SK-N-SH (cell line): ENCODE measurements at regions not wholly inside any gene's neighbourhood (a gene's known extent, or its start where the extent isn't known, plus 50 kb on each side); places are given as distances from the start of the nearest gene placed in this dataset.

Experiments used
- CTCF ChIA-PET: fragments of 300-600, 350-600 bp; formaldehyde crosslinking; extraction: SDS; loops from one replicate; lab custom pipeline; 2021; lab: Yijun Ruan, JAX
- POLR2A ChIA-PET: fragments of 350-600 bp; sonication (Branson Sonifier 250); formaldehyde crosslinking; extraction: SDS; loops from one replicate; lab custom pipeline; 2020; ENCODE audit warnings: antibody characterized with exemption, inconsistent platforms; lab: Yijun Ruan, JAX
- DNase-seq: peaks from one replicate; pipeline ENCODE4 v3.0.0; 2012
- H2AFZ ChIP-seq: fragments of 200-600 bp; sonication (generic); 2 replicates; pipeline ENCODE4 v1.8.1; 2016; ENCODE audit warnings: antibody characterized with exemption, mild to moderate bottlenecking, low read depth
- H3F3A ChIP-seq: fragments of 200-600 bp; sonication (generic); replicated peaks from 2 replicates; pipeline ENCODE3; 2016; ENCODE audit warnings: antibody characterized with exemption, mild to moderate bottlenecking; ENCODE audit not compliant: insufficient read depth
- H3K27ac ChIP-seq, 2 experiments: fragments of 200-500 bp in 1 of 2; fragments of 200-600 bp in 1 of 2; sonication (Bioruptor generic) in 1 of 2; sonication (generic), shearing (Covaris generic) in 1 of 2; 2 replicates each; pipeline versions ENCODE4 v1.5.1 to v1.6.1; 2014 to 2016; ENCODE audit warnings: low read depth in 2 of 2, inconsistent platforms in 1 of 2, low read length in 1 of 2, mild to moderate bottlenecking in 1 of 2, mixed read lengths in 1 of 2
- H3K27me3 ChIP-seq: fragments of 200-600 bp; sonication (generic), shearing (Covaris generic); 2 replicates; pipeline ENCODE4 v1.6.1; 2016; ENCODE audit warnings: mixed run types; ENCODE audit not compliant: insufficient read depth
- H3K36me3 ChIP-seq, 2 experiments: fragments of 200-500 bp in 1 of 2; fragments of 200-600 bp in 1 of 2; sonication (Bioruptor generic) in 1 of 2; sonication (generic) in 1 of 2; replicated peaks in 1 of 2; 2 replicates each; pipeline versions ENCODE3 to v1.5.1; 2014 to 2016; ENCODE audit warnings: low read length in 1 of 2, mild to moderate bottlenecking in 1 of 2; ENCODE audit not compliant: insufficient read depth in 2 of 2, control insufficient read depth in 1 of 2
- H3K4me1 ChIP-seq, 2 experiments: fragments of 200-500 bp in 1 of 2; fragments of 200-600 bp in 1 of 2; sonication (Bioruptor generic) in 1 of 2; sonication (generic), shearing (Covaris generic) in 1 of 2; 2 replicates each; pipeline versions ENCODE4 v1.5.1 to v1.6.1; 2014 to 2016; ENCODE audit warnings: low read depth in 1 of 2, low read length in 1 of 2, mixed run types in 1 of 2; ENCODE audit not compliant: insufficient read depth in 2 of 2, control insufficient read depth in 1 of 2
- H3K4me2 ChIP-seq: fragments of 200-600 bp; sonication (generic), shearing (Covaris generic); 2 replicates; pipeline ENCODE4 v1.6.1; 2017; ENCODE audit warnings: mixed run types
- H3K4me3 ChIP-seq, 2 experiments: fragments of 200-500 bp in 1 of 2; fragments of 200-600 bp in 1 of 2; sonication (Bioruptor generic) in 1 of 2; sonication (generic), shearing (Covaris generic) in 1 of 2; 2 replicates each; pipeline versions ENCODE4 v1.5.1 to v1.8.1; 2014 to 2016; ENCODE audit warnings: low read depth in 2 of 2, inconsistent platforms in 1 of 2, low read length in 1 of 2, mild to moderate bottlenecking in 1 of 2, mixed read lengths in 1 of 2, moderate library complexity in 1 of 2
- H3K79me2 ChIP-seq: fragments of 200-600 bp; sonication (generic); 2 replicates; pipeline ENCODE4 v1.8.1; 2017; ENCODE audit warnings: mild to moderate bottlenecking; ENCODE audit not compliant: insufficient read depth
- H3K9ac ChIP-seq: fragments of 200-600 bp; sonication (generic); 2 replicates; pipeline ENCODE4 v1.6.1; 2017; ENCODE audit warnings: mixed run types
- H3K9me2 ChIP-seq: fragments of 200-600 bp; sonication (generic); 2 replicates; pipeline ENCODE4 v1.6.1; 2017; ENCODE audit warnings: mixed run types
- H3K9me3 ChIP-seq: fragments of 200-600 bp; sonication (generic); 2 replicates; pipeline ENCODE4 v1.6.1; 2017; ENCODE audit warnings: mixed run types, mild to moderate bottlenecking, moderate library complexity
- H4K20me1 ChIP-seq: fragments of 200-600 bp; sonication (generic); 2 replicates; pipeline ENCODE4 v1.6.1; 2017; ENCODE audit warnings: mild to moderate bottlenecking, mixed run types; ENCODE audit not compliant: insufficient read depth
- FOSL2 ChIP-seq: IDR thresholded peaks from 2 replicates; pipeline ENCODE4 v1.4.0; 2012; ENCODE audit warnings: low read depth, mild to moderate bottlenecking, moderate library complexity, borderline replicate concordance
- FOXM1 ChIP-seq: IDR thresholded peaks from 2 replicates; pipeline ENCODE4 v1.4.0; 2012; ENCODE audit warnings: low read depth, mild to moderate bottlenecking
- GABPA ChIP-seq: IDR thresholded peaks from 2 replicates; pipeline ENCODE4 v1.4.0; 2012; ENCODE audit warnings: low read depth, mild to moderate bottlenecking
- GATA2 ChIP-seq: sonication (generic); formaldehyde crosslinking; IDR thresholded peaks from 2 replicates; pipeline ENCODE4 v1.5.0; 2020; ENCODE audit warnings: mild to moderate bottlenecking, missing genetic modification reagents
- JUND ChIP-seq: IDR thresholded peaks from 2 replicates; pipeline ENCODE4 v1.4.0; 2012
- MXI1 ChIP-seq: IDR thresholded peaks from 2 replicates; pipeline ENCODE4 v1.6.1; 2012; ENCODE audit warnings: mild to moderate bottlenecking, low read depth, low read length, improper control_type of control experiment
- NFIC ChIP-seq: IDR thresholded peaks from 2 replicates; pipeline ENCODE4 v1.4.0; 2012; ENCODE audit warnings: borderline replicate concordance
- PBX3 ChIP-seq: IDR thresholded peaks from 2 replicates; pipeline ENCODE4; 2012
- POLR2AphosphoS5 ChIP-seq: IDR thresholded peaks from 2 replicates; pipeline ENCODE4 v1.6.1; 2012; ENCODE audit warnings: low read depth, low read length
- RXRA ChIP-seq: IDR thresholded peaks from 2 replicates; pipeline ENCODE4 v1.4.0; 2012; ENCODE audit warnings: low read depth, mild to moderate bottlenecking, borderline replicate concordance
- TAF1 ChIP-seq: IDR thresholded peaks from 2 replicates; pipeline ENCODE4 v1.6.1; 2012; ENCODE audit warnings: low read depth, mild to moderate bottlenecking, low read length, moderate library complexity, borderline replicate concordance
- USF2 ChIP-seq: fragments of 150-350 bp; IDR thresholded peaks from 2 replicates; pipeline ENCODE4 v1.6.1; 2017; ENCODE audit warnings: antibody characterized with exemption, low read length, low read depth, borderline replicate concordance
- WGBS: methylation state at CpG from one replicate; pipeline ENCODE4 v1.1.6; 2017; ENCODE audit warnings: low lambda C conversion rate; 5-methylcytosine and 5-hydroxymethylcytosine counted together
- TF ChIP-seq, protein P1 (sequence below): fragments of 200-600 bp; sonication (generic); IDR thresholded peaks from 2 replicates; pipeline ENCODE4 v1.6.1; 2017; ENCODE audit warnings: antibody characterized with exemption, mild to moderate bottlenecking, moderate library complexity
- TF ChIP-seq, protein P2 (sequence below): IDR thresholded peaks from 2 replicates; pipeline ENCODE4 v1.4.0; 2012; ENCODE audit warnings: low read depth
- TF ChIP-seq, protein P3 (sequence below): fragments of 150-350 bp; IDR thresholded peaks from 2 replicates; pipeline ENCODE4 v1.6.1; 2016; ENCODE audit warnings: mild to moderate bottlenecking, low read depth, low read length

GRCh38 chr3:95356764-95357501 lies 1294.1 kb downstream of the NSUN3 start:
- no peaks in the 10 kb centered on the region for H3K27me3 ChIP-seq
- no peak for DNase-seq
- H3K4me3 ChIP-seq, result no peak overlapping the region
- CTCF ChIA-PET, result interaction anchor here (1.4 kb wide), 1 partner anchor 1107 kb away, joined by 4 read pairs; no protein-coding TSS in a partner anchor
- H3K9me3 ChIP-seq, result no peaks in the 10 kb centered on the region
- POLR2A ChIA-PET, result no interaction called here
- TF ChIP-seq POLR2AphosphoS5, result no peak
- no peak for TF ChIP-seq MXI1
- TF ChIP-seq USF2, result no peak
- TF ChIP-seq, protein P1, sequence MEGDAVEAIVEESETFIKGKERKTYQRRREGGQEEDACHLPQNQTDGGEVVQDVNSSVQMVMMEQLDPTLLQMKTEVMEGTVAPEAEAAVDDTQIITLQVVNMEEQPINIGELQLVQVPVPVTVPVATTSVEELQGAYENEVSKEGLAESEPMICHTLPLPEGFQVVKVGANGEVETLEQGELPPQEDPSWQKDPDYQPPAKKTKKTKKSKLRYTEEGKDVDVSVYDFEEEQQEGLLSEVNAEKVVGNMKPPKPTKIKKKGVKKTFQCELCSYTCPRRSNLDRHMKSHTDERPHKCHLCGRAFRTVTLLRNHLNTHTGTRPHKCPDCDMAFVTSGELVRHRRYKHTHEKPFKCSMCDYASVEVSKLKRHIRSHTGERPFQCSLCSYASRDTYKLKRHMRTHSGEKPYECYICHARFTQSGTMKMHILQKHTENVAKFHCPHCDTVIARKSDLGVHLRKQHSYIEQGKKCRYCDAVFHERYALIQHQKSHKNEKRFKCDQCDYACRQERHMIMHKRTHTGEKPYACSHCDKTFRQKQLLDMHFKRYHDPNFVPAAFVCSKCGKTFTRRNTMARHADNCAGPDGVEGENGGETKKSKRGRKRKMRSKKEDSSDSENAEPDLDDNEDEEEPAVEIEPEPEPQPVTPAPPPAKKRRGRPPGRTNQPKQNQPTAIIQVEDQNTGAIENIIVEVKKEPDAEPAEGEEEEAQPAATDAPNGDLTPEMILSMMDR, result no peak
- TF ChIP-seq NFIC, result no peak
- TF ChIP-seq GATA2 (CRISPR knock-in tag), result no peak
- TF ChIP-seq FOSL2, result no peak
- TF ChIP-seq, protein P2, sequence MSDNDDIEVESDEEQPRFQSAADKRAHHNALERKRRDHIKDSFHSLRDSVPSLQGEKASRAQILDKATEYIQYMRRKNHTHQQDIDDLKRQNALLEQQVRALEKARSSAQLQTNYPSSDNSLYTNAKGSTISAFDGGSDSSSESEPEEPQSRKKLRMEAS, result no peak
- TF ChIP-seq GABPA, result no peak
- no peak for TF ChIP-seq RXRA
- no peak for TF ChIP-seq PBX3
- no peak for TF ChIP-seq TAF1
- TF ChIP-seq FOXM1, result no peak
- TF ChIP-seq JUND, result no peak
- TF ChIP-seq, protein P3, sequence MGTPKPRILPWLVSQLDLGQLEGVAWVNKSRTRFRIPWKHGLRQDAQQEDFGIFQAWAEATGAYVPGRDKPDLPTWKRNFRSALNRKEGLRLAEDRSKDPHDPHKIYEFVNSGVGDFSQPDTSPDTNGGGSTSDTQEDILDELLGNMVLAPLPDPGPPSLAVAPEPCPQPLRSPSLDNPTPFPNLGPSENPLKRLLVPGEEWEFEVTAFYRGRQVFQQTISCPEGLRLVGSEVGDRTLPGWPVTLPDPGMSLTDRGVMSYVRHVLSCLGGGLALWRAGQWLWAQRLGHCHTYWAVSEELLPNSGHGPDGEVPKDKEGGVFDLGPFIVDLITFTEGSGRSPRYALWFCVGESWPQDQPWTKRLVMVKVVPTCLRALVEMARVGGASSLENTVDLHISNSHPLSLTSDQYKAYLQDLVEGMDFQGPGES, result no peak
- H3K36me3 ChIP-seq, result no peaks in the 10 kb centered on the region
- H4K20me1 ChIP-seq, result no peaks in the 10 kb centered on the region
- WGBS, result 64% methylated on average over 10 of the region's 11 CpGs
- H2AFZ ChIP-seq, result no peak overlapping the region
- no peaks in the 10 kb centered on the region for H3K4me1 ChIP-seq
- H3K4me2 ChIP-seq, result no peak overlapping the region
- H3K27ac ChIP-seq, result no peak overlapping the region
- no peak overlapping the region for H3K9ac ChIP-seq
- H3F3A ChIP-seq, result no peaks in the 10 kb centered on the region
- no peaks in the 10 kb centered on the region for H3K79me2 ChIP-seq
- no peaks in the 10 kb centered on the region for H3K9me2 ChIP-seq
